GM12878 (cell line): ENCODE measurements at regions not wholly inside any gene's neighbourhood (a gene's known extent, or its start where the extent isn't known, plus 50 kb on each side); places are given as distances from the start of the nearest gene placed in this dataset.

ENCODE experiments used
- ATAC-seq: fragments of 200-7000 bp; cut with Tn5 transposase; 3 replicates; pipeline ENCODE4 v1.9.1; 2020; ENCODE audit warnings: mild to moderate bottlenecking, moderate library complexity
- BruUV-seq: library from RNA; stranded (reverse); fragments of 400-500 nt; replicated peaks from 2 replicates; lab custom pipeline; 2021; lab: Mats Ljungman, UMichigan
- CTCF ChIA-PET: fragments of 300-600 bp; sonication (Branson Sonifier 250); formaldehyde crosslinking; extraction: SDS; loops from one replicate; lab custom pipeline; 2021; ENCODE audit warnings: inconsistent platforms; lab: Yijun Ruan, JAX
- POLR2A ChIA-PET: fragments of 350-600 bp; formaldehyde crosslinking; extraction: SDS; loops from one replicate; lab custom pipeline; 2021; ENCODE audit warnings: inconsistent platforms; lab: Charles Lee
- RAD21 ChIA-PET: fragments of 300-600 bp; sonication (Branson Sonifier 250); formaldehyde crosslinking; loops from one replicate; lab custom pipeline; 2023; ENCODE audit warnings: antibody characterized with exemption; ENCODE audit not compliant: unreplicated experiment; lab: Charles Lee
- SMC1A ChIA-PET: fragments of 300-600 bp; sonication (Branson Sonifier 250); formaldehyde crosslinking; loops from one replicate; lab custom pipeline; 2023; ENCODE audit not compliant: unreplicated experiment, uncharacterized antibody; lab: Charles Lee
- DNase-seq: peaks from one replicate; pipeline ENCODE4 v3.0.0-alpha.2; 2011; ENCODE audit warnings: low read depth, low spot score
- FAIRE-seq: peaks from 3 replicates; lab custom pipeline; 2011; peaks lifted over from hg19 to GRCh38; lab: Jason Lieb, UNC
- H2AFZ ChIP-seq: 2 replicates; pipeline ENCODE4 v1.6.0; 2011; ENCODE audit warnings: low read depth, low read length, control low read depth; ENCODE audit not compliant: control insufficient read depth
- H3K27ac ChIP-seq: 2 replicates; pipeline ENCODE4 v1.5.1; 2011; ENCODE audit warnings: control low read depth; ENCODE audit not compliant: control insufficient read depth, insufficient read depth
- H3K27me3 ChIP-seq, 2 experiments: replicated peaks in 1 of 2; 2 replicates each; pipeline versions ENCODE4 v1.6.0 to v1.6.1; 2011; ENCODE audit warnings: low read length in 1 of 2; ENCODE audit not compliant: control insufficient read depth in 2 of 2, insufficient read depth in 2 of 2
- H3K36me3 ChIP-seq, 2 experiments: 2 replicates each; pipeline ENCODE4 v1.5.1; 2011; ENCODE audit warnings: low read length in 1 of 2; ENCODE audit not compliant: control insufficient read depth in 2 of 2, insufficient read depth in 2 of 2
- H3K4me1 ChIP-seq: 2 replicates; pipeline ENCODE4 v1.6.1; 2011; ENCODE audit warnings: mild to moderate bottlenecking, low read length, moderate library complexity, mixed read lengths; ENCODE audit not compliant: control insufficient read depth, insufficient read depth
- H3K4me2 ChIP-seq: 2 replicates; pipeline ENCODE4 v1.6.0; 2011; ENCODE audit warnings: control low read depth; ENCODE audit not compliant: control insufficient read depth, insufficient read depth
- H3K4me3 ChIP-seq: fragments of 200-600 bp; sonication (generic); 2 replicates; pipeline ENCODE4 v1.5.1; 2016
- H3K79me2 ChIP-seq: 2 replicates; pipeline ENCODE4 v1.6.0; 2011; ENCODE audit warnings: low read length; ENCODE audit not compliant: control insufficient read depth, insufficient read depth
- H3K9ac ChIP-seq: 2 replicates; pipeline ENCODE4 v1.8.0; 2011; ENCODE audit warnings: low read length, control low read depth, mixed read lengths; ENCODE audit not compliant: control insufficient read depth, insufficient read depth
- H3K9me3 ChIP-seq: replicated peaks from 3 replicates; pipeline ENCODE4 v1.5.1; 2011; ENCODE audit warnings: mild to moderate bottlenecking, low read length; ENCODE audit not compliant: control insufficient read depth, insufficient read depth
- H4K20me1 ChIP-seq: 2 replicates; pipeline ENCODE4 v1.6.0; 2011; ENCODE audit not compliant: control insufficient read depth, insufficient read depth
- NFYA ChIP-seq: IDR thresholded peaks from 2 replicates; pipeline ENCODE4 v1.6.1; 2011; ENCODE audit warnings: low read depth, mild to moderate bottlenecking, low read length, improper control_type of control experiment, borderline replicate concordance
- NFYB ChIP-seq: IDR thresholded peaks from 2 replicates; pipeline ENCODE4 v1.6.1; 2011; ENCODE audit warnings: low read depth, mild to moderate bottlenecking, low read length, improper control_type of control experiment, moderate library complexity; ENCODE audit not compliant: insufficient read depth
- NR2C2 ChIP-seq: IDR thresholded peaks from 2 replicates; pipeline ENCODE4 v1.6.1; 2011; ENCODE audit warnings: borderline replicate concordance, low read depth; ENCODE audit not compliant: control insufficient read depth, insufficient read length
- POLR2AphosphoS5 ChIP-seq: IDR thresholded peaks from 2 replicates; pipeline ENCODE4 v1.6.1; 2011; ENCODE audit warnings: mild to moderate bottlenecking, low read length, inconsistent platforms
- STAT1 ChIP-seq: fragments of 450-650 bp; conservative IDR thresholded peaks from 2 replicates; pipeline ENCODE4 v1.6.1; 2014; ENCODE audit warnings: antibody characterized with exemption, mild to moderate bottlenecking
- SUZ12 ChIP-seq: fragments of 200-600 bp; sonication (generic); IDR thresholded peaks from one replicate; pipeline ENCODE4 v1.6.1; 2018; ENCODE audit warnings: antibody characterized with exemption, mild to moderate bottlenecking; ENCODE audit not compliant: unreplicated experiment
- ZNF24 ChIP-seq: fragments of 450-650 bp; IDR thresholded peaks from 2 replicates; pipeline ENCODE4 v1.6.1; 2017; ENCODE audit warnings: antibody characterized with exemption, mild to moderate bottlenecking
- WGBS: methylation state at CpG from one replicate; pipeline ENCODE4 v1.1.6; 2016; ENCODE audit warnings: low lambda C conversion rate; ENCODE audit not compliant: insufficient replicate concordance, insufficient coverage; ENCODE audit errors: missing lambda C conversion rate; 5-methylcytosine and 5-hydroxymethylcytosine counted together
- in situ Hi-C: fragments of 300-500 bp; cut with MboI; formaldehyde crosslinking; loops from 9 replicates; pipeline ENCODE4 v1.14.3; 2018; ENCODE audit warnings: mixed read lengths
- intact Hi-C: fragments of 100-400 bp; cut with micrococcal nuclease; formaldehyde crosslinking; loops from one replicate; pipeline ENCODE4 v1.14.2; 2022; ENCODE audit not compliant: unreplicated experiment
- TF ChIP-seq, protein P1 (sequence below): fragments of 450-650 bp; IDR thresholded peaks from 2 replicates; pipeline ENCODE4 v1.6.1; 2017; ENCODE audit warnings: antibody characterized with exemption, mild to moderate bottlenecking, moderate library complexity
- TF ChIP-seq, protein P2 (sequence below): fragments of 450-650 bp; IDR thresholded peaks from 2 replicates; pipeline ENCODE4 v1.6.1; 2017; ENCODE audit warnings: low read depth, mild to moderate bottlenecking, moderate library complexity

GRCh38 chr9:12584656-12585522 is 108.3 kb upstream of the TYRP1 start:
- SMC1A ChIA-PET: no interaction called here
- no peaks in the 10 kb centered on the region for H3K79me2 ChIP-seq
- H3K27me3 ChIP-seq: no peaks in the 10 kb centered on the region
- no peak for DNase-seq
- no peak overlapping the region for H2AFZ ChIP-seq
- no TSS peak for BruUV-seq
- in situ Hi-C loops: no loop called here
- TF ChIP-seq ZNF24 (no peak), NFYA (no peak), NR2C2 (no peak), POLR2AphosphoS5 (no peak), NFYB (no peak), SUZ12 (no peak), STAT1 (no peak)
- TF ChIP-seq, protein P1, sequence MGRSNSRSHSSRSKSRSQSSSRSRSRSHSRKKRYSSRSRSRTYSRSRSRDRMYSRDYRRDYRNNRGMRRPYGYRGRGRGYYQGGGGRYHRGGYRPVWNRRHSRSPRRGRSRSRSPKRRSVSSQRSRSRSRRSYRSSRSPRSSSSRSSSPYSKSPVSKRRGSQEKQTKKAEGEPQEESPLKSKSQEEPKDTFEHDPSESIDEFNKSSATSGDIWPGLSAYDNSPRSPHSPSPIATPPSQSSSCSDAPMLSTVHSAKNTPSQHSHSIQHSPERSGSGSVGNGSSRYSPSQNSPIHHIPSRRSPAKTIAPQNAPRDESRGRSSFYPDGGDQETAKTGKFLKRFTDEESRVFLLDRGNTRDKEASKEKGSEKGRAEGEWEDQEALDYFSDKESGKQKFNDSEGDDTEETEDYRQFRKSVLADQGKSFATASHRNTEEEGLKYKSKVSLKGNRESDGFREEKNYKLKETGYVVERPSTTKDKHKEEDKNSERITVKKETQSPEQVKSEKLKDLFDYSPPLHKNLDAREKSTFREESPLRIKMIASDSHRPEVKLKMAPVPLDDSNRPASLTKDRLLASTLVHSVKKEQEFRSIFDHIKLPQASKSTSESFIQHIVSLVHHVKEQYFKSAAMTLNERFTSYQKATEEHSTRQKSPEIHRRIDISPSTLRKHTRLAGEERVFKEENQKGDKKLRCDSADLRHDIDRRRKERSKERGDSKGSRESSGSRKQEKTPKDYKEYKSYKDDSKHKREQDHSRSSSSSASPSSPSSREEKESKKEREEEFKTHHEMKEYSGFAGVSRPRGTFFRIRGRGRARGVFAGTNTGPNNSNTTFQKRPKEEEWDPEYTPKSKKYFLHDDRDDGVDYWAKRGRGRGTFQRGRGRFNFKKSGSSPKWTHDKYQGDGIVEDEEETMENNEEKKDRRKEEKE: no peak
- TF ChIP-seq, protein P2, sequence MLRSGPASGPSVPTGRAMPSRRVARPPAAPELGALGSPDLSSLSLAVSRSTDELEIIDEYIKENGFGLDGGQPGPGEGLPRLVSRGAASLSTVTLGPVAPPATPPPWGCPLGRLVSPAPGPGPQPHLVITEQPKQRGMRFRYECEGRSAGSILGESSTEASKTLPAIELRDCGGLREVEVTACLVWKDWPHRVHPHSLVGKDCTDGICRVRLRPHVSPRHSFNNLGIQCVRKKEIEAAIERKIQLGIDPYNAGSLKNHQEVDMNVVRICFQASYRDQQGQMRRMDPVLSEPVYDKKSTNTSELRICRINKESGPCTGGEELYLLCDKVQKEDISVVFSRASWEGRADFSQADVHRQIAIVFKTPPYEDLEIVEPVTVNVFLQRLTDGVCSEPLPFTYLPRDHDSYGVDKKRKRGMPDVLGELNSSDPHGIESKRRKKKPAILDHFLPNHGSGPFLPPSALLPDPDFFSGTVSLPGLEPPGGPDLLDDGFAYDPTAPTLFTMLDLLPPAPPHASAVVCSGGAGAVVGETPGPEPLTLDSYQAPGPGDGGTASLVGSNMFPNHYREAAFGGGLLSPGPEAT: no peak
- no peak overlapping the region for H3K9ac ChIP-seq
- no peak for FAIRE-seq
- no peak overlapping the region for H3K4me3 ChIP-seq
- H3K27ac ChIP-seq: no peak overlapping the region
- H3K9me3 ChIP-seq: no peaks in the 10 kb centered on the region
- H4K20me1 ChIP-seq: no peaks in the 10 kb centered on the region
- H3K4me2 ChIP-seq: no peak overlapping the region
- no peaks in the 10 kb centered on the region for H3K36me3 ChIP-seq
- POLR2A ChIA-PET: no interaction called here
- no peaks in the 10 kb centered on the region for H3K4me1 ChIP-seq
- CTCF ChIA-PET: no interaction called here
- RAD21 ChIA-PET: no interaction called here
- 14% methylated on average over 3 of the region's 3 CpGs for WGBS
- no peak for ATAC-seq
- intact Hi-C loops: no loop called here
